Skeletal muscle satellite cell (primary cell): ENCODE measurements at regions not wholly inside any gene's neighbourhood (a gene's known extent, or its start where the extent isn't known, plus 50 kb on each side); places are given as distances from the start of the nearest gene placed in this dataset.

Experiments
- H3K27me3 ChIP-seq: 2 replicates; pipeline ENCODE4 v1.7.0; 2013; ENCODE audit warnings: low read length; ENCODE audit not compliant: control insufficient read depth, insufficient read depth
- H3K36me3 ChIP-seq: 2 replicates; pipeline ENCODE4 v1.7.0; 2013; ENCODE audit warnings: mild to moderate bottlenecking, control low read depth, low read length; ENCODE audit not compliant: insufficient read depth
- H3K4me1 ChIP-seq: 2 replicates; pipeline ENCODE4 v1.7.0; 2013; ENCODE audit warnings: low read length; ENCODE audit not compliant: control insufficient read depth, insufficient read depth
- H3K4me2 ChIP-seq: 2 replicates; pipeline ENCODE4 v1.7.0; 2013; ENCODE audit warnings: mild to moderate bottlenecking, low read length
- H3K4me3 ChIP-seq: 2 replicates; pipeline ENCODE4 v1.7.0; 2013; ENCODE audit warnings: low read length
- H3K9ac ChIP-seq: 2 replicates; pipeline ENCODE4 v1.7.0; 2013; ENCODE audit warnings: mild to moderate bottlenecking, low read depth, low read length, moderate library complexity
- H3K9me3 ChIP-seq: replicated peaks from 2 replicates; pipeline ENCODE4 v1.7.0; 2013; ENCODE audit warnings: mild to moderate bottlenecking, control low read depth, low read length

DNA sequence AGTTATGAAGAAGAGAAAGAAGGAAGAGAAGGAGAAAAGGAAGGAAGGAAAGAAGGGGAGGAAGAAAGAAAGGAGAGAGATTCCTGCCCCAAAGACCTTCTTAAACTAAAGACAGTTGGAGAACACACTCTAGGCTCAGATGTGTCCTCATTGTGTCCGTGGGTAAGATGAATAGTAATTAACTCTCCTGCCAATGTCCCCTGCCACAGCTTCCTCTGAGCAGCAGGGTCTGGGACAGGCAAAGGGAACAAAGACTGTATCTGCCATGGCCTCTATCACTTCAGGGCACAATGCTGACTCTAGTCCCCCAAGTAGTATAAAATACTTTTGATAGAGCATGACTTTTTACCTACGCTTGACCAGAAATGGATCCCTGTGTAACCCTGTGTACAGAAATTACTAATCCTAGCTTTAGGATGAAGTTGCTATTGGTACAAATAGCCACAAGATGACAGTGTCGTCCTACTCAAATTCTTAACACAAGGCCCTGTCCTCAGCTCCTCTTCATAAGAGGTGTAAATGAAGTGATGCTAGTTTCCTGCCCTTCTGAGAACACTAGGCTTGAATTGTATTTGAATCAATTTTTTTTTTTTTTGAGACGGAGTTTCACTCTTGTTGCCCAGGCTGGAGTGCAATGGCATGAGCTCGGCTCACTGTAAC lies 186.2 kb upstream of the GPR12 start:
- peaks cover 48% of the 10 kb centered on the region for H3K27me3 ChIP-seq
- no peak overlapping the region for H3K4me3 ChIP-seq

GRCh38 chr13:26943748-26944147 lies 183.2 kb upstream of the GPR12 start:
- Histone ChIP-seq H3K9ac (no peak overlapping the region), H3K9me3 (no peaks in the 10 kb centered on the region), H3K36me3 (no peaks in the 10 kb centered on the region), H3K27me3 (peaks cover 55% of the 10 kb centered on the region), H3K4me3 (no peak overlapping the region), H3K4me1 (peaks cover 6% of the 10 kb centered on the region), H3K4me2 (no peak overlapping the region)

More for the DNA sequence above, 186.2 kb upstream of the GPR12 start:
- no peaks in the 10 kb centered on the region for H3K36me3 ChIP-seq
- no peak overlapping the region for H3K4me2 ChIP-seq
- H3K4me1 ChIP-seq, result no peaks in the 10 kb centered on the region
- H3K9me3 ChIP-seq, result no peaks in the 10 kb centered on the region
- H3K9ac ChIP-seq, result no peak overlapping the region

GRCh38 chr13:26942184-26942583 lies 181.6 kb upstream of the GPR12 start:
- H3K9me3 ChIP-seq, result no peaks in the 10 kb centered on the region
- H3K36me3 ChIP-seq, result no peaks in the 10 kb centered on the region
- H3K27me3 ChIP-seq, result peaks cover 62% of the 10 kb centered on the region
- H3K4me1 ChIP-seq, result peaks cover 6% of the 10 kb centered on the region
- no peak overlapping the region for H3K4me3 ChIP-seq
- no peak overlapping the region for H3K4me2 ChIP-seq
- H3K9ac ChIP-seq, result no peak overlapping the region

DNA sequence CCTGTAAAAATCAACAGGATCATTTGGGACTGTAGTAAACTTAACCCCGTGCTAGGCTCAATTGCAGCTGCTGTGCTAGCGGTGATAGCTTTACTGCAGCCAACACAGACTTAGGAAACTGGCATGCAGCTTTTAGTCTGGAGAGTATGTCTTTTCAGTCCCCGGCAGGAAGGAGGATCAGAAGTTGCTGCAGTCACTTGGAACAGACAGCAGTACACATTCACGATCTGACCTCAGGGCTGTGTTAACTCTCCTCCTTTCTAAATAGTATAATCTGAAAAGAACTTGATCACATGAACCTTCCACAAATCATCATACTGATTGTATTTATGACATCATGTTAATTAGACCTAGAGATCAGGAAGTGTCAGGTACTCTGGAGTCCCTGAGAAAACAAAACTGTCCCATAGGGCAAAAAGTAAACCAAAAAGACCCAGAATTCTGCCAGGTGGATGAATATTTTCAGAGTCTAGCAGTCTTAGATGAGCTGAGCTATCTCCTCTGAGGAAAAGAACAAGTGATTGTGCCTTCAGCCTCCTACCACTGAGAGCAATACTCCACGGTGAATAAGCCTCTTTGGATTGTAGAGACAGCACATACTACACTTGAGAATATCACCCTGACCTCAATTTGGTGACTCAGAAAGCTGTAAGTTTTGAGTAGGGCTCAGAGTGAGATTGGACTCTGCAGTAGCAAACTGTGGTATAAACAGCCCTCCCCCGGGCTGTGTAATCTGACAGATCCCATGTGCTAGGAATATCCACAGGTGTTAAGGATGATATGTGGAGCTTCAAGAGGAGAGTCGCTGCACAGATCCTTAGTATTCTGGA lies 181.0 kb upstream of the GPR12 start:
- peaks cover 63% of the 10 kb centered on the region for H3K27me3 ChIP-seq
- H3K4me3 ChIP-seq, result no peak overlapping the region
- peaks cover 6% of the 10 kb centered on the region for H3K4me1 ChIP-seq
- no peak overlapping the region for H3K4me2 ChIP-seq
- H3K36me3 ChIP-seq, result no peaks in the 10 kb centered on the region
- no peak overlapping the region for H3K9ac ChIP-seq
- H3K9me3 ChIP-seq, result no peaks in the 10 kb centered on the region

- no peak overlapping the region for H3K9ac ChIP-seq
- peaks cover 36% of the 10 kb centered on the region for H3K27me3 ChIP-seq
- no peak overlapping the region for H3K4me2 ChIP-seq
- H3K4me3 ChIP-seq, result no peak overlapping the region
- H3K9me3 ChIP-seq, result no peaks in the 10 kb centered on the region
- no peaks in the 10 kb centered on the region for H3K36me3 ChIP-seq
- H3K4me1 ChIP-seq, result no peaks in the 10 kb centered on the region
Observed at GRCh38 chr13:26934096-26934495, 173.5 kb upstream of the GPR12 start.

- Histone ChIP-seq H3K9ac (no peak overlapping the region), H3K4me3 (no peak overlapping the region), H3K36me3 (no peaks in the 10 kb centered on the region), H3K27me3 (peaks cover 37% of the 10 kb centered on the region), H3K9me3 (no peaks in the 10 kb centered on the region), H3K4me2 (no peak overlapping the region), H3K4me1 (no peaks in the 10 kb centered on the region)
Observed at GRCh38 chr13:26932465-26932864, 171.9 kb upstream of the GPR12 start.

- peak overlapping the region; percentile 62 for H3K4me2 ChIP-seq
- no peaks in the 10 kb centered on the region for H3K36me3 ChIP-seq
- H3K27me3 ChIP-seq, result peaks cover 40% of the 10 kb centered on the region
- H3K4me3 ChIP-seq, result peak overlapping the region; percentile 37
- H3K9ac ChIP-seq, result no peak overlapping the region
- H3K4me1 ChIP-seq, result no peaks in the 10 kb centered on the region
- no peaks in the 10 kb centered on the region for H3K9me3 ChIP-seq
Observed at GRCh38 chr13:26929971-26930730, 169.6 kb upstream of the GPR12 start.

DNA sequence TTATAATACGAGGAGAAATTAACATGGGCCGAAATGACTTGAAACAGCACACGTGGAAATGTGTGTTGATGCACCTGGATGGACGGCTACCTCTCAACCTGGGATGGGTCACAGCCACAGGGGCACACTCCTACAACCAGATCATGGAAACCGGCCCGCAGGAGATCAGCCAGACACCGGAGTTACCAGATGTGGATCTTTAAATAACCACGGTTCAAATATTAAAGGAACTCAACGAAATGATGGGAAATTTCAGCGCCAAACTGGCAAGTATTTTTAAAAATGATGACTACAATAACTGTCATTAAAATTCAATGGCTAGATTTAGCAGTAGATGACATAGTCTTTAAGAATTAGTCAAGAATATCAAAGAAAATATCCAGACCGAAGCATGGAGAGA lies 166.9 kb upstream of the GPR12 start:
- Histone ChIP-seq H3K4me3 (no peak overlapping the region), H3K9ac (no peak overlapping the region), H3K4me2 (no peak overlapping the region), H3K4me1 (no peaks in the 10 kb centered on the region), H3K36me3 (no peaks in the 10 kb centered on the region), H3K27me3 (peaks cover 62% of the 10 kb centered on the region), H3K9me3 (no peaks in the 10 kb centered on the region)

DNA sequence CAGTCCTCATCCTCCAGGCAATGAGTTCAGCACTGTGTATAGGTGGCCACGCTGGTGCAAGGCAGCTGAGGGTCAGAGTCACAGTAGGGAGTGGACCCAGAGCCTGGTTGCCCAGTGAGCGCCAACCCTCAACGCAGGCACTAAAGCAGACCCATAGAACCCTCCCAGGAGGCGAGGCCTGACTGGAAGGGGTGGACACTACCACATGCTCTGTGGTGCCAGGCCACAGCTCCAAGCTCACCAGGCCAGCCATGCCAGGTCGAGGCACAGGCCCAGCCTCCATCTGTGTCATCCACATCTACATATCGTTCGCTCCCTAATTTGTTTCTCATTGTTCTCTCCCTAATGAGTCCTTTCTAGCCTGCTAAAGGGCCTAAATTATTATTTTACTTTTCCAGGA lies 165.8 kb upstream of the GPR12 start:
- no peak overlapping the region for H3K4me3 ChIP-seq
- H3K9me3 ChIP-seq, result no peaks in the 10 kb centered on the region
- no peaks in the 10 kb centered on the region for H3K4me1 ChIP-seq
- H3K36me3 ChIP-seq, result no peaks in the 10 kb centered on the region
- no peak overlapping the region for H3K4me2 ChIP-seq
- peaks cover 61% of the 10 kb centered on the region for H3K27me3 ChIP-seq
- H3K9ac ChIP-seq, result no peak overlapping the region

DNA sequence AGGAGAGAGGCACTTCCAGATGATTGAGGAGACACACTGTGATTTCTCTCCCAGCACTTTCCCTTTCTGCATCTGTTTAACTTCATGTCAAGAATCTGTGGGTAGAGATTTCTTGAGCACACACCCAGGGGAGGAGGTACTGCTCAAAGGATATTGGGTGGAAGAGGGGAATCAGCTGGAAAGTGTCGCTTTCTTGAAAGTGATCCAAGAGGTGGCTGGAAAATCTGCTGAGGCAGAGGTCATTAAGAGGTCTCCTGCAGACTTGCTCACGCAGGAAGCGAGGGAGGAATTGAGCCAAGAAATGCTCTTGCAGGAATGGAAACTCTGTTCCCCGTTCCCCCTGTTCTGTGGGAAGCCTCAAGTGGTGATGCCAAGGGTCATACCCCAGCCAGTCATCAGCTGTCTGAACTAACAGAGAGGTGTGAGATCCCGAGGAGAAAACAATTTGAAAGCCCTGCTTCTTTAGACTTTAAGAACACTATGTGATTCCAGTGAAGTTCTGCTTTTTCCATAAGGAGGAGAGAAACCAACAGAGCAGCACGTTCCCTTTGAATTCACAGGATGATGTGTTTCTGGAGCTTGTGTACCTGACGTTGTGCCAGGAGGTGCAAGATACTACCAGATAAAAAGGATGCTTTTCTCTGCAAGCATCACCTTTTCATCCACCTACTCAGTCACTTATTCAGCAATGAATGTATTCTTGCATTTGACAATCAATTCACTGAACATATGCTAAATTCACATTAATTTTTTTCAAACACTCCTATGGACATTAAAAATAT lies 163.4 kb upstream of the GPR12 start:
- Histone ChIP-seq H3K4me2 (no peak overlapping the region), H3K9me3 (no peaks in the 10 kb centered on the region), H3K9ac (no peak overlapping the region), H3K36me3 (no peaks in the 10 kb centered on the region), H3K27me3 (peaks cover 61% of the 10 kb centered on the region), H3K4me1 (no peaks in the 10 kb centered on the region), H3K4me3 (no peak overlapping the region)

DNA sequence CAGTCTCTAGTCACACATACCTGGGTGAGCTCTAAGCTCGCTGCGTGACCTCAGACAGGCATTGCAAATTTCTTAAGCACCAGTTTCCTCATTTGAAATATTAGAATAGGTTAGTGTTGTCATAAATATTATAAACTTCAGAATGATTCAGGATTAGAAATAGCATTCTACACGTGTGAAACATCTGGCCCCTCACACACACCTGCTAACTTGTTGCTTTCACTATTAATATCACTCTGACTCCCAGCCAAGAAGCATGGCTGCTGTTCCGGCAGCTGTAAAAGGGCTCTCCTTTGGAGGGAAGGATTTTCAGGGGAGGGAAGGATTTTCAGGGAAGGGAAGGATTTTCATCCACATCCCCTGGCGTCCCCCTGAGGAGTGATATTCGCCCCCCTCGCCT lies 161.3 kb upstream of the GPR12 start:
- Histone ChIP-seq H3K4me1 (no peaks in the 10 kb centered on the region), H3K9me3 (no peaks in the 10 kb centered on the region), H3K27me3 (peaks cover 47% of the 10 kb centered on the region), H3K4me2 (no peak overlapping the region), H3K36me3 (no peaks in the 10 kb centered on the region), H3K9ac (no peak overlapping the region), H3K4me3 (no peak overlapping the region)
